NCI-H510A (cell line): ENCODE measurements at regions not wholly inside any gene's neighbourhood (a gene's known extent, or its start where the extent isn't known, plus 50 kb on each side); places are given as distances from the start of the nearest gene placed in this dataset.

Source experiments
- DNase-seq: peaks from one replicate; lab custom pipeline; 2025; lab: John Stamatoyannopoulos, UW

DNA sequence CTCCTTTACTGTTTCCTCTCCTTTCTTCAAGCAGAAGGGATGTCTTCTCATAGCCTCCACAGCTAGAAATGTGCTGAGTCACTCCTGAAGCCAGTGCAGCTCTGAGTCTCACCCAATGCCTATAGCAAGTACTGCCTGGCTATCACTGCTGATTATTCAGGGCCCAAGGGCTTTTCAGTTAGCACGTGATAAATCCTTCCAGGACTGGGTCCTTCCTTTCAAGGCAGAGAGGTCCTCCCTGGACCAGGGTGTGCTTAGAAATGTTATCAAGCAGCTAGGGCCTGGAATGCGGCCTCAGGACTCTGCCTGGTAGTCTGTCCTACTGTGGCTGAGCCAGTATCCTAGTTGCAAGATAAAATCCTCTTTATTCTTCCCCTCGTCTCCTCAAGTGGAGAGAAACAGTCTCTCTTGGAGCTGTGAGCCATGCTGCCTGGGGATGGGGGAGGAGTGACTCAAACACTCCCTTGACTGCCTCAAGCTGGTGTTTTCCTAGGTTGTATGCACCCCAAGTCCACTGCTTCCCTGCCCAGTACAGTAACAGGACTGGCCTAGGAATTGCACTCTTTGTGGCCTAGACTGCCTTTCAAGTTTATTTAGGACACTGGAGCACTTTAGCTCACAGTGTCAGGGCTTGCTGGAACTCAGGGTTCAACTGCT, 198.7 kb upstream of the SERP2 start:
- DNase-seq, result no peak

DNA sequence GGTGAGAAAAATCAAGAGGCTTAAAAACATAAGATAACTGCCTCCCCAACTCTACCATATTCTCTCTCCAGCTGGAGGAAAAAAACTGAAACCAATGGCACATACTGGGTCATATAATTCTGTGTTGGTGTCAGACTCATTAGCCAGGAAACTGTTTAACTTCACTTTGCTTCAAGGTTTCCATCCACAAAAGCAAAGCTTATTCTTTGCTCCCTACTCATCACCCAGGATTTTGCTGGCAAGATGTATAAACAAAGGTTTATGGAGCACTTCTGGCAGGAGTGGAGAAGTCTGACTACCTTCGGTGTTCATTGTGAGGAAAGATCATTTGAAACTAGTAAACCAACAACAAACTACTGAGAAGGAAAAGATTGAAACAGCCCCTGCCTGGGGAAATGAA, 197.5 kb upstream of the SERP2 start:
- DNase-seq, result no peak

DNA sequence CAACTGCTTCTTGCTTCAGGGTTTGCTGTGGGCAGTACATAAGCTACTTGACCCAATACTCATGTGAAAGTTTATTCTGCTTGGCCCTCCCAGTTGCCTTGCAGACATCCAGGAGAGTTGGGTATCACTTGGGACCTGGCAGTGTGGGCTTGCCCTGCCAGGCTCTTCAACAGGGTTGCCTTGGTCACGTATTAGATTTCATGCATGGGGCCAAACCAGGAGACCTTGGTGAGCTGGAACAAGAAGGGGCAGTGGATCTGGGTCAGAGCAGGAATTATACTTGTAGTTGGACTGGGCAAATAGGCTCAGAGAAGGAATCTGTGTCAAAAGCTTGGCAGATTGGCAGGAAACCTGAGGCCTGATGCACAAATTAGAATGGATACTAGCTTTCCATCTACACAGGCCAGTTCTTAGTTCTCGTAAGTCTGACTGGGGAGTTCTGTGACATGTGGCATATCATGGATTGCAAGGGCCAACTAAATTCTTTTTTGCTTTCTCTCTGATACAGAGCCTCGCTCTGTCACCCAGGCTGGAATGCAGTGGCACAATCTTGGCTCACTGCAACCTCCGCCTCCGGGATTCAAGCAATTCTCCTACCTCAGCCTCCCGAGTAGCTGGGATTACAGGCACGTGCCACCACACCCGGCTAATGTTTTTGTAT, 192.6 kb upstream of the SERP2 start:
- no peak for DNase-seq

DNA sequence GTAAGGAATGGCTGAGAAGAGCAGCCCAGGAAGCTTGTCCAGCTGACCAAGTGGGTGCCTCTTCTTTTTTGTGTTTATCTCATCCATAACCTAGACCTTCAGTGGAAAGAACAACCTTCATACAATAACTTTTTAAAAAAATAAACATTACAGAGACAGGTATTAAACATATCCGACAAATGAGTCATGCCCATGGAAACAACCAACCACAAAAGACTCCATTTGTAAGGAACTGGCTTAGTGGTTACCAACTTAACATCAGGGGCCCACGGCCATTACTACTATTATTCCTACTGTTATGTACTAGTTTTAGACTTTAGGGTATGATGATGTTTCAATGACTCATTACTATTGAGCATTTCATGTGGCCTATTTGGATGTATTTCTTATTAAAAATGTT, 191.7 kb upstream of the SERP2 start:
- DNase-seq, result no peak

DNA sequence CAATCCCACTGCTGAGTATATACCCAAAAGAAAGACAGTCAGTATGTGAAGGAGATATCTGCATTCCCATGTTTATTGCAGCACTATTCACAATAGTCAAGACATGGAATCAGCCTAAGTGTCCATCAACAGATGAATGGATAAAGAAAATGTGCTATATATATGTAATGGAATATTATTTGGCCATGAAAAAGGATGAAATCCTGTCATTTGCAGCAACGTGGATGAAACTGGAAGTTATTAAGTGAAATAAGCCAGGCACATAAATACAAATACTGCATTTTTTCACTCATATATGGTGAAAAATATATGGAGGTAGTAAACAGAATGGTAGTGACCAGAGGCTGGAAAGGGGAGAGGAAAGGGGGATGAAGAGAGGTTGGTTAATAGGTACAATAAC, 188.9 kb upstream of the SERP2 start:
- no peak for DNase-seq

DNA sequence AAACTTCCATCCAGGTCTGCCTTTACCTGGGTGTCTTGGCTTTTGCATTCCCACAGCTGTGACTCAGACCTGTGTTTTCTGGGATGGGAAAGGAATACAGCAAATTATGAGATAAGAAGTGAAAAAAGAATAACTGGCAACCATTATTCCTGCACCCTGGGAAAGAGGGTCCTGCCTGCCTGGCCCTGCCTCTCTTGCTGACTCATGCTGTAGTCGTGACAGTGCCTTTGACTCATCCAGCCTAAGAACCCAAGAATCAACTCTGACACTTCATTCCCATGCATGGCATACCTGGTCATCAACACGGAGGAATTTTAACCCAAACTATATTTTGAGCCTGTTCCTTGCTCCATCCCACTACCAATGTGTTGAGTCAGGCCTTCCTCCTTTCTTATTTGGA, 185.4 kb upstream of the SERP2 start:
- DNase-seq, result no peak

DNA sequence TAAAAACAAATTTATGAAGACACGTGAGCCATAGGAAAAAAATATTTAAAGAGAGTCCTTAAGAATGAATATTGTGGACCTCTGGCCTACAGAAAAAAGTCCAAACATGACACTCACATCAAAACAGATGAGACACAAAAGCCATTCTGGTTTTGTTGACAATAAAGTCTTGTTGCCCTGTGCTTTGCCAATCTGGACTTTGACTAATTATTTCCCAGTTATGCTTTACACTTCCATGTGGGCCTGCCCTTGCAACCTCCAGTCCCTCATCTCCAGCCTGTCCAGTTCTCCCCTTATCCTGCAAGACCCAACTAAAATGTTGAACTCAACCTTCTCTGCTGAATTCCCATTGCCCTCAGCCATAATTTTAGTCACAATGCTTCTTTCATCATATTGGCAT, 184.5 kb upstream of the SERP2 start:
- no peak for DNase-seq

DNA sequence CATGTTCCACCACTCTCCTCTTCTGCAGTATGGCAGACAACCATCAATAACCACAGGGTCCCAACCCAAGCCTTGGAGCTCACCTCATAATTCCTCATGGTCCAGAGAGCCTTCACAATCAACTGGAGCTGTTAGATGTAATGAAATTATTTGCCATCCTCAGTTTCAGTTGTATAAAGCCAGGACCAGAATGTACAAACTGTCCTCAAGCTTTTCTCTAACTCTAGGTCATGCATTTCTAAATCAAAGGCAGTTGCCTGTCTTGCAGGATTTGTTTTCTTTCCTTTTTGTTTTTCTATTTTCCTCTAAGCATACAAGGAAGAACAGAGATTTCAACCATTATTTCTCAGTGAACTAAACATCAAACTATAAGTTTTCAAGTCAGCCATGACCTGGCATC, 182.5 kb upstream of the SERP2 start:
- DNase-seq, result no peak

DNA sequence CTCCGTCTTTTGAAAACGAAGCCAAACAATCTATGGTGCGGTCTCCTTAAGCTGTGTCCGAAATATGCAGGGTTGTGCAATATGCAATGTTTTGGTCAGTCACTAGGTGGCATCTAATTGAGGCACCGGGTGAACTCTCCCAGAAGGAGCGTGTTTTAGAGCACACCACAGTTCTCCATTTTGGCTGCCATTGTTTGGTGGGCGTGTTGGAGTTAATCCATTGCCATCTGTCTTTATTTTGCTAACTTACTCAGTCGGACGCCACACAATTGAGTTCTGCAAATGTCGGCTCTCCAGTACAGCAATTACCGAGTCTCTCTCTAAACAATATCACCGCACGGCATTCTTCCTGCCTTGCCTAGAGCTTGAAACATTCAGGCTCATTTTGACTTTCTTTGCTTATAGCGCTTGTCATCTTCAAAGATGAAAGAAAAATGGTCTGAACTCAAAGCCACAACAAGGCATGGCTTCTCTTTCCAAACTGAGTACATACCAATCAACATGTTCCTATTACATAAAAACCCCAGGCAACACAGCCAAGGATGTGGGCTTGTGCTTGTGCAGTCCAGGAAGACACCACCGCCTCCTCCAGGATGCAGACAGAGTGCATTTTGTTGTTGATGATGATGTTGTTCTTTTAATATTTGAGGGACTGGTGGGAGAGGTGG, 182.0 kb upstream of the SERP2 start:
- no peak for DNase-seq

DNA sequence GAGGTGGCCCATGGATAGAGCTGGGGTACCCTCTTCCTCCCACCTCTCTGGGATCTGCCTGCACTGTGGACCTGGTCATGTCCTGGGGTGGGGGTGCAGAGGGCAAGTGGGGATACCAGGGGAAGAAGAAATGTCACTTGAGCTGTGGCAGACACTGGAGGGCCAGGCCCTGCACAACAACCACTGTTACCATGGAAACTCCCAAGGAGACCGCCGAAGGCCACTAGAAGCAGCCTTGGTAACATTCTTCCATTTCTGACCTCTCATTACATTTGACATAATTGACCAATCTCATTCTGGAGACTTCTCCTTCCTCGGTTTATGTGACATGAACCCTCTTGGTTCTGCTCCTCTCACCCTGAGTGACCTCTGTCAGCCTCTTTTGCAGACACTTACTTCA, 179.9 kb upstream of the SERP2 start:
- DNase-seq, result no peak

DNA sequence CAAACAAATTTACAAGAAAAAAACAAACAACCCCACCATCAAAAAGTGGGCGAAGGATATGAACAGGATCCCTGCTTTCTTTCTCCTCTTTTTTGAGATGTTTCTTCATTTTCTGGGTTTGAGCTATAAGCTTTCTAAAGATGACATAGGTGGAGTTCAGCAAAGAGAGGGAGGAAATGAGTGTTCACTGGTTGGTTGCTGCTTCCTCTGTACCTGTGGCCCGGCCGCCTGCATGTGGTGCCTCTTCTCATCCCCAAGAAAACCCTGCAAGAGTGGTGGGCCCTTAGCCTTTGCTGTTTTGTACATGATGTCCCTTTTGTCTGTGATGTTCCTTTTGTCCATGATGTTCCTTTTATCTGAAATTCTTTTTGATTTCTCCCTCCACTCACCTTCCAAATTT, 178.4 kb upstream of the SERP2 start:
- DNase-seq, result no peak

DNA sequence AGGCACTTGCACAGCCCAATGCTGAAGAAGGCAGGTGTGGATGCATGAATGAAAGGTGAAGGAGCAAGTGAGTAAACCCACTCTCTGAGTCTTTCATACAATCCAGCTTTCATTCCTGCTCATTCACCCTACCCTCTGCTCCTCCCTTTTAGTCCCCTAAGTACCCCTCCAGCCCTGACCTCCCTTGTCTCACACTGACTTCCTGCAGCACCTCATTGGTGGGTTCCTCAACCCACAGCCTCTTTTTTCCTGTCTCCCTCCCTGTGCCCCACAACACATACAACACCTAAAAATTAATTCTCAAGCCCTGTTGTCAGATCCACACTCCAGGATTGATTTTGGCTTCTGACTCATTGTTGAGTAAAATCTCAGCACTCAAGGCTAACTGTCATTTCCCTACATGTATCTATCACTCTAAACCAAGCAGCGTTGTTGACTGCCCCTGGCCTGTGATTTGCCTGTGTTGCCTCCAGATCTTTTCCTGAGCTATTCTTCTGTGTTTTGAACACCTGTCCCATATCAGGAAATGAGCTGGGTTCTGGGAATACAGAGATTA, 177.3 kb upstream of the SERP2 start:
- no peak for DNase-seq

DNA sequence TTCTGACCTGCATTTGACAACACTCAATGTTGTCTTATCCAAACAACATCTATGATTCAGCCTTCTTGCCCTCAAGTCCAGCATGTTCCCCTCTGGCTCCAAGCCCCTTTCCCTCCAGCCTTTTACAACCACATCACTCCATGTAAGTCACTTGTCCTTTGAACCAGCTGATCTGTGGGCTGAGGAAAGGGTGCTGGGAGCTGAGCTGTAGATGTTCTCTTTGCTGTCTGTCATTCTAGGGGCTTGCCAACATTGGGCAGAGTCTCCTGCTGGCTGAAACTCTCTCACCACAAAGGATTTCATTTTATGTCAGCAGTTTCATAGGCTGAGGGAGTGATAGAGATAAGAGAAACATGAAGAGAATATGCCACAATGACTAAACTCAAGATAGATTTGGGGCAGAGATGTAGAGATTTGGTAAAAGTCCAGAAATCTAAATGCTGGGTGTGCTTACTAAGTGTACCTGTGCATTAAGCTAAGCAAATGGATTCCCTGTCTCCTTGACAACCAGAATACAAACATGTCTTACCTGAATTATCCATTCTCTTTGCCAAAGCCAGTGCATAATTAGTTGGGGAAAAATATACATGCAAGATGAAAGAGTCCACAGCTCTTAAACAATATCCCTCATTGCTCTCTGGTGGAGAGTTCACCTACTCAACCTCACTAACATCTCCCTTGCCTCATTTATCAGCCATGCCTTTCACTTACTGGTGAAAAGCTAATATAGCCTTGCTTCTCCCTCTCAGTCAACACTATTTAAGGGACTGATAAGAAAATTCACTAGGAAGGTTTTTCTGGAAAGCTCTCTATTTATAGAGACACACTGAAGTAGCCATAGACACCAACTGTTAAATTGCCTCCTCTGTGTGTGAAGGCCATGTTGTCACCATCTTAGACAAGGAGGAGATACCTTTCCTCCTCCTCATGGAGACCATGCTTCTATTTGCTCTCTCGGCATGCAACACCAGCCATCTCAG, 175.5 kb upstream of the SERP2 start:
- no peak for DNase-seq

DNA sequence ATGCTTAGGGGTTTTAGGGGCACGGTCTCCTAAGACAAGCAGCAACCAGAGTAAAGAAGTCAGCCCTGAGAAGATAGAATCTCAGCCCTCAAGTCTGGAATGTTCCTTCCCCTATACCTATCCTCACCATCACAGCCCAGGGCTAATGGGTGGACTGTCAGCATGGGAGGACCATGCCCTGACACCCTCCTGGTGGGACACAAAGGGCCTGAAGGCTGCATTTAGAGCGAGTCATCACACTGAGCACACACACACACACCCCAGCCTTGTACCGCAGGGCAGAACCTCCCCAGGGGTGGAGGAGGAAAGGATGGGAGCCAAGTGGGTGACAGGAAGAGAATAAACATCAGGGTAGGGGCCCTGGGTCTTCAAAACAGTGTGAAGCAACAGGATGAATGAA, 174.8 kb upstream of the SERP2 start:
- DNase-seq, result no peak

DNA sequence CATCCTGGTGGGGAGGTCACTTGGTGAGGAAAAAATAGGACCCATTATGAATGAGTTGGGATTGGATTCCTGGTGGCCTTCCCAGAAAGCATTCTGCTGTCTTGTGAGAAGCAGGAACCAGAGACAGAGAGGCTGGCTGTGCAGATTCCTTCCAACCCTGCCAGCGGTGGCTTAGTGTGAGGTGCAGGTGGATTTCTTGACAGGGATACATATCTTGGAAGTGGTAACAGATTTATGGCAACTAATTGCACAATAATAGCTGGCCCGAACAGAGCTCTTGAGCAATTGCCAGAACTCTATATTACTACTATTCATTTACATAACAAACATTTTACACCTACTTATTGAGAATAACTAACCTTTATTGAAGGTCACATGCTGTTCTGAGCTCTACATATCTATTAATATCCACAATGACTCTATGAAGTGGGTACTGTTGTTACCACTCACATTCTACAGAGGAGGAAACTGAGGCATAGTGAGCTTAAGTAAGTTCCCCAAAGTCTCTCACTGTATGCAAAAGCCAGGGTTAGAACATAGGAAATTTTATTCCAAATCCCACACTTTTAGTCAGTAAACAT, 173.9 kb upstream of the SERP2 start:
- no peak for DNase-seq

DNA sequence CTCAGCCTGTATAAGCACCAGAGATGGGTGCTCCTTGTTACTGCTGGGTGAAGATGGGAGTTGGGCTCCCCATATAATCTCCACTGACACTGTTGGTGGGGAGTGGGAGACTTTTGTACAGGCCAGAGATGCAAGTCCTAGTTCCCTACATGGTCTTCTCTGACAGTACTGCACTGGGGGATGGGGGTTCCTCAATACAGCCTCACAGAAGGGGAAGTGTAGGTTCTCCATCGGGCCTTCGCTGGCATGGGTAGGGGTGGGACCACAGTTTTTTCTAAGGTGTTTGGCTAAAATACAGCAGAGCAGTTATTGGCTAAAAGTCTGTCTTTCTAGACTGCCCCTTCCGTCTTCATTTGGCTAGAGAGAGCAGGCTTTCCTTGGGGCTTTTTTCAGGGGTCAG, 167.2 kb upstream of the SERP2 start:
- no peak for DNase-seq

DNA sequence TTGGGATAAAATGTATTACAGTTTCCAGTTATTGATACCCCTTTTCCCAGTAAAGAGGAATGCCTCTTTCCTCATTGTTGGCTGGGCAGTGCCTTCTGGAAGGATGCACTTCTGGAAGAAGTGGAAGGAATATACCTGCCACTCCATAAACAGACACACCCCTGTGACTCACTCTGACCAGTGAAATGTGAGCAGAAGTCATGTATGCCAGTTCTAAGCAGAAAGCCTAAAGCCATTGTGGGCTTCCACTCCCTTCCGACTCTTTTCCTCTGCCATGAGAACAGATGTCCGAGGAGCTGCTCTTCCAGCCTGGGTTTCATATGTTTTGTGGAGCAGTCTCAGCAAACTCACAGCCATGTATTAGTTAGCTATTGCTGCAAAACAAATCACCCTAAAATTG, 166.1 kb upstream of the SERP2 start:
- no peak for DNase-seq

DNA sequence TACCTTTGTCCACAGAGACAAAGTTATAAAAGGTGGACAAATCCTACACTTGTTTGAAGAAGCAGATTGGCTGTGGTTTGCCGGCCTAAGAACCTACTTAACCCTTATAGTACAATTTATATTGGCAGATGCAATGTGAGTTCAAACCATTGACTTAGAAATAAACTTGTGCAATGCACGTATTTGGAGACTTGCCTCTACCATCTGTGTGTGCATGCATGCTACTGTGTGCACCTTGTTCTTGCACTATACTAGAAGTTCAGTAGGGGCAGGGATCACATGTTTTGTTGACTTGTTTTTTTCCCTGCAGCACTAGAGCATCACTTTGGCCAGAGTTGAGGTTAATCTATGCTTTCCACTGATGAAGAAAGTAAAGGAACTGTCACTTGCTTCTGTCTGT, 163.1 kb upstream of the SERP2 start:
- no peak for DNase-seq

DNA sequence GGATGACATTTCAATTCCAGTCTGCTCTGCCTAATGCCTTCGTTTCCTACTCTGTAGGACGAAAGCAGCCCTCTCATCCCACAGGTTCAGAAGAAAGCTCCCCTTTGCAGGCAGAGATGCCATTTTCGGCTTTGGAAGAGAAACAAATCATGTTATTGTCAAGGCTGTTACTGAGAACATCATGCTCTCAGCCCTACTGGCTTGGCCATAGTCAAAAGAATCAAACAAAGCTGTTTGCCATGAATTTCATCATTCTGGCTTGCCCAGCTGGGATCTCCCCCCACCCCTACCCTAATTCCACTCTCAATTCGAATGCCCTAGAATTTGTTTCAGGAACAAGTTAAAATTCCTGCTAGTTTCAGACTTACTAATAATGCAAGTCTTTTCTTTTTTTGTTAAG, 162.3 kb upstream of the SERP2 start:
- no peak for DNase-seq

DNA sequence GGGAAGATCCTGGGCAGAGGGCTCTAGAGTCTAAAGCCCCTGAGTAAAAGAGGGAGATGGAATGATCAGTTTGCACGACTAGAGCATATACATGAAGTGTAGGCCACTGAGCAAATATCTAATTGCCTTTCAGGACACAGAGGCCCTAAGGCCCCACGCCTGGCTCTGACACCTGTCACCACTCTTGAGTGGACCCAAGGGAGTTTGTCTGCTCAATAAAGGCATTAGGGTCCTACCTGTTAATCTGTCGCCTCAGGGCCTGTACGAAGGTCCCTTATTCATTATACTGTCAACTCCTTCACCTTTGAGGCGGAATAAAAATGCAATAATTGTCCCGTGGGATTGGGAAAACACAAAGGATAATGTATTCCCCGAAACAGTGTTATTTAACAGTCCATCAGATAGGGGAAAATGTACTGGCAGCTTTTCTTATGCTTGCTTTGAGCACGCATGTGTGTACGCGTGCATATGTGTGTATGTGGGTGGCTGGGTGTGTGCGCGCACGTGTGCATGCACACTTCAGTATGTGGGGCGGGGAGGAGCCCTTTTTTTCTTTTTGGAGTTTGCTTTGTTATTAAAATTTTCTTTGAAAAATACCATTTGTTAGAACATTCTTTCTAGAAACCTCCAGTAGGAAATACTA, 161.8 kb upstream of the SERP2 start:
- DNase-seq, result no peak
